ENCODE measurements at regions not wholly inside any gene's neighbourhood (a gene's known extent, or its start where the extent isn't known, plus 50 kb on each side); places are given as distances from the start of the nearest gene placed in this dataset.

- no peaks in the 10 kb centered on the region for H3K36me3 Mint-ChIP-seq (ENCODE audit: insufficient read depth)
- ATAC-seq (replicated peaks; ENCODE audit: extremely low read depth, poor library complexity, severe bottlenecking) (no peak), DNase-seq (ENCODE audit: low spot score in 2 of 2) (no peak)
- no peak overlapping the region for H3K27ac Mint-ChIP-seq (ENCODE audit: low read depth)
- no peaks in the 10 kb centered on the region for H3K27me3 Mint-ChIP-seq
- no peak overlapping the region for H3K4me3 Mint-ChIP-seq
- H3K9me3 Mint-ChIP-seq = peaks cover 6% of the 10 kb centered on the region
- H3K4me1 Mint-ChIP-seq = no peaks in the 10 kb centered on the region
These were observed 435.6 kb downstream of the TMA16 start for GRCh38 chr4:163930086-163930485.

- no peak overlapping the region for H3K4me3 Mint-ChIP-seq
- ATAC-seq (replicated peaks; ENCODE audit: extremely low read depth, poor library complexity, severe bottlenecking) = no peak
- no peak overlapping the region for H3K27ac Mint-ChIP-seq (ENCODE audit: low read depth)
- no peaks in the 10 kb centered on the region for H3K4me1 Mint-ChIP-seq
- no peak for DNase-seq (ENCODE audit: low spot score in 2 of 2)
- no peaks in the 10 kb centered on the region for H3K27me3 Mint-ChIP-seq
- H3K9me3 Mint-ChIP-seq = peaks cover 6% of the 10 kb centered on the region
- no peaks in the 10 kb centered on the region for H3K36me3 Mint-ChIP-seq (ENCODE audit: insufficient read depth)
These were observed 438.0 kb downstream of the TMA16 start for GRCh38 chr4:163932504-163932903.

GRCh38 chr4:163939597-163939996 lies 445.1 kb downstream of the TMA16 start:
- no peaks in the 10 kb centered on the region for H3K36me3 Mint-ChIP-seq (ENCODE audit: insufficient read depth)
- DNase-seq (ENCODE audit: low spot score in 2 of 2) (no peak), ATAC-seq (replicated peaks; ENCODE audit: extremely low read depth, poor library complexity, severe bottlenecking) (no peak)
- no peaks in the 10 kb centered on the region for H3K4me1 Mint-ChIP-seq
- no peak overlapping the region for H3K4me3 Mint-ChIP-seq
- H3K27me3 Mint-ChIP-seq = no peaks in the 10 kb centered on the region
- H3K27ac Mint-ChIP-seq (ENCODE audit: low read depth) = no peak overlapping the region
- peaks cover 25% of the 10 kb centered on the region for H3K9me3 Mint-ChIP-seq

GRCh38 chr4:163941221-163941905 lies 446.9 kb downstream of the TMA16 start:
- H3K27me3 Mint-ChIP-seq = no peaks in the 10 kb centered on the region
- H3K4me1 Mint-ChIP-seq = no peaks in the 10 kb centered on the region
- no peak overlapping the region for H3K27ac Mint-ChIP-seq (ENCODE audit: low read depth)
- no peak for ATAC-seq (replicated peaks; ENCODE audit: extremely low read depth, poor library complexity, severe bottlenecking)
- no peaks in the 10 kb centered on the region for H3K36me3 Mint-ChIP-seq (ENCODE audit: insufficient read depth)
- DNase-seq (ENCODE audit: low spot score in 2 of 2) = no peak
- H3K4me3 Mint-ChIP-seq = no peak overlapping the region
- H3K9me3 Mint-ChIP-seq = peaks cover 22% of the 10 kb centered on the region

DNA sequence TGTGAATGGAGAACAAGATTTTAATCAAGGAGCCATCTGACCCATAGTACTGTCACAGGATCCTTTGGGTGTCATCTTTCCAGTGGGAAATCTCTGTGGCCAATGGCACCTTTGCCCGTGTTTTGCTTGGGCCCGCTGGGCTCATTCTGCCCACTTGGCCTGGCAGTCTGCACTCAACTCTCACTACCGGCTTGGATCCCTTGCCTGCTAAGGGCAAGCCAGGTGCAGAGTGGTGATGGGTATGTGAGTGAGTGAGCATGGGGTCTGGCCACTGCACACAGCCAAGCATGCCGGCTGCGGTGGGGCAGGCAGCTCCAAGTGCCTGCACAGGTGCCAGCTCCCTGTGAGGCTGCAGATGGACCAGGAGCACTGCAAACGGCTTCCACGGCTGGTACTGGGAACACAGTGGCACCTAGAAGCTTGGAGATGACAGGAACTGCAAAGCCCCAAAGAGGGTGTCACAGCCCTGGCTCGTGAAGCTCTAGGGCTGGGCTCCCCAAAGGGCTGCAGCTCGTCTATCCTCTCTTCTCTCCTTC lies 454.5 kb downstream of the TMA16 start:
- DNase-seq (ENCODE audit: low spot score in 2 of 2) = no peak
- no peak for ATAC-seq (replicated peaks; ENCODE audit: extremely low read depth, poor library complexity, severe bottlenecking)
- Mint-ChIP-seq H3K4me1 (no peaks in the 10 kb centered on the region), H3K27ac (ENCODE audit: low read depth) (no peak overlapping the region), H3K9me3 (peaks cover 6% of the 10 kb centered on the region), H3K27me3 (no peaks in the 10 kb centered on the region), H3K4me3 (no peak overlapping the region), H3K36me3 (ENCODE audit: insufficient read depth) (no peaks in the 10 kb centered on the region)

- DNase-seq (ENCODE audit: low spot score in 2 of 2) (no peak), ATAC-seq (replicated peaks; ENCODE audit: extremely low read depth, poor library complexity, severe bottlenecking) (no peak)
- Mint-ChIP-seq H3K4me1 (no peaks in the 10 kb centered on the region), H3K4me3 (no peak overlapping the region), H3K27ac (ENCODE audit: low read depth) (no peak overlapping the region), H3K36me3 (ENCODE audit: insufficient read depth) (no peaks in the 10 kb centered on the region), H3K9me3 (peaks cover 6% of the 10 kb centered on the region), H3K27me3 (no peaks in the 10 kb centered on the region)
These were observed 455.6 kb downstream of the TMA16 start for GRCh38 chr4:163949976-163950601.

- H3K9me3 Mint-ChIP-seq = no peaks in the 10 kb centered on the region
- ATAC-seq (replicated peaks; ENCODE audit: extremely low read depth, poor library complexity, severe bottlenecking) = no peak
- H3K4me1 Mint-ChIP-seq = no peaks in the 10 kb centered on the region
- H3K27me3 Mint-ChIP-seq = no peaks in the 10 kb centered on the region
- H3K4me3 Mint-ChIP-seq = no peak overlapping the region
- no peak overlapping the region for H3K27ac Mint-ChIP-seq (ENCODE audit: low read depth)
- no peaks in the 10 kb centered on the region for H3K36me3 Mint-ChIP-seq (ENCODE audit: insufficient read depth)
- no peak for DNase-seq (ENCODE audit: low spot score in 2 of 2)
These were observed 460.8 kb downstream of the TMA16 start for GRCh38 chr4:163955288-163955687.

DNA sequence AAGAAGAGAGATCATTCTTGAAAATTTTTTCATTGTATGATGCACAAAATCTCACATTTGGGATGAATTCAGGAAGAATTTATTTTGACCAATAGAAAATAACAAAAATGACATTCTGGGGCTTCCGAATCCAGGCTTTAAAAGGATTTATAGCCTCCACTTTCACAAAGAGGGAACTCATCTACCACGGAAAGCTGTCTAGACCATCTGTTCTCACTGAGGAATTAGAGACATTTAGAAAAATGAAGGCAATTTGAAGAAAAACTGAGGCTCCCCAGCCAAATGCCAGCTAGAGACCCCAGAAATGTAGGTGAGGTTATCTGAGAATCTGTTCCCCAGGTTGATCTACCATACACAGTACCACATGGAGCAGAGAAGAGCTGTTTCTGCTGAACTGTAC lies 464.3 kb downstream of the TMA16 start:
- Mint-ChIP-seq H3K4me1 (no peaks in the 10 kb centered on the region), H3K4me3 (no peak overlapping the region), H3K27me3 (no peaks in the 10 kb centered on the region), H3K9me3 (no peaks in the 10 kb centered on the region), H3K27ac (ENCODE audit: low read depth) (no peak overlapping the region), H3K36me3 (ENCODE audit: insufficient read depth) (no peaks in the 10 kb centered on the region)
- DNase-seq (ENCODE audit: low spot score in 2 of 2) (no peak), ATAC-seq (replicated peaks; ENCODE audit: extremely low read depth, poor library complexity, severe bottlenecking) (no peak)

DNA sequence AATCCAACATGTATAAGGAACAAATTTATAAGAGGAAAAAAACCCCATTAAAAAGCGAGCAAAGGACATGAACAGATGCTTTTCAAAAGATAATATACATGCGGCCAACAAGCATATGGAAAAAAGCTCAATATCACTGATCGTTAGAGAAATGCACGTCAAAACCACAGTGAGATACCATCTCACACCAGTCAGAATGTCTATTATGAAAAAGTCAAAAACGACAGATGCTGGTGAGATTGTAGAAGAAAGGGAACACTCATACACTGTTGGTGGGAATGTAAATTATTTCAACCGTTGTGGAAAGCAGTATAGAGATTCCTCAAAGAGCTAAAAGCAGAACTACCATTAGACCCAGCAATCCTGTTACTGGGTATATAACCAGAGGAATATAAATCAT lies 465.4 kb downstream of the TMA16 start:
- H3K27me3 Mint-ChIP-seq = no peaks in the 10 kb centered on the region
- no peaks in the 10 kb centered on the region for H3K9me3 Mint-ChIP-seq
- H3K36me3 Mint-ChIP-seq (ENCODE audit: insufficient read depth) = no peaks in the 10 kb centered on the region
- no peak for DNase-seq (ENCODE audit: low spot score in 2 of 2)
- H3K27ac Mint-ChIP-seq (ENCODE audit: low read depth) = no peak overlapping the region
- H3K4me1 Mint-ChIP-seq = no peaks in the 10 kb centered on the region
- ATAC-seq (replicated peaks; ENCODE audit: extremely low read depth, poor library complexity, severe bottlenecking) = no peak
- no peak overlapping the region for H3K4me3 Mint-ChIP-seq

DNA sequence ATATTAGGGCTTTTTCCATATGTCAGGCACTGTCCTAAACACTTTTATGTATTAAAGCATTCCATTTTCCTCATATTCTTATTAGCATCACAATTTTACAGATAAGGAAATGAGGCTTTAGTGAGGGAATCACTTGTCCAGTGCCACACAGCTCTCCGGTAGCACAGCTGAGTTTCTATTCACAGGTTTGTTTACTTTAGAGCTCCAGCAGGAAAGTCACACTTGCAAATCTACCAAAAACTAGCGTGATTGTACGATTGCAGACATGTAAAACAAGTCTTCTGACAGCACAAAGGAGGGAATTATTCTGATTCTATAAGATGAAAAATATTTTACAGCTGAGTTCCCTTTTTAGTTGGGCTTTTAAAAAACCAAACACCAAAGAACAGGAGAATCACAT lies 472.1 kb downstream of the TMA16 start:
- no peak for ATAC-seq (replicated peaks; ENCODE audit: extremely low read depth, poor library complexity, severe bottlenecking)
- Mint-ChIP-seq H3K9me3 (peaks cover 9% of the 10 kb centered on the region), H3K36me3 (ENCODE audit: insufficient read depth) (no peaks in the 10 kb centered on the region), H3K4me3 (no peak overlapping the region), H3K4me1 (no peaks in the 10 kb centered on the region), H3K27me3 (no peaks in the 10 kb centered on the region), H3K27ac (ENCODE audit: low read depth) (no peak overlapping the region)
- DNase-seq (ENCODE audit: low spot score in 2 of 2) = no peak

DNA sequence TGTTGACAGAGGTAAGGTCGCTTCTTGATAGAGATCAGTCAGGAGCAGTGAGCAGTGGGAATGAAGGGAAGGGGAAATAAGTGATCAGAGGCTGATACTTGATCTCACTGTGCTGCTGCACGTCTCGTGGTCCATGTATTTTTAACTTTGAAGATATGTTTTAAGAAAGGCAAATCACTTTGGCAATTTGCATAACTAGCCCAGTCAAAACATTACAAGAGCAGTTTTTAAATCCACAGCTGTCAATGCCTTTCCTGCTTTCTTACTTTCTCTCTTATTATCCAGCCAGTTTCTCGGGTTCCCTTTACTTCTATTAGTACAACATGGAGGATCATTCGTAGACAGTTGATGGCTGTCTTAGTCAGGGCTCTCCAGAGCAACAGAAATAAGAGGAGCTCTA lies 472.8 kb downstream of the TMA16 start:
- DNase-seq (ENCODE audit: low spot score in 2 of 2) (no peak), ATAC-seq (replicated peaks; ENCODE audit: extremely low read depth, poor library complexity, severe bottlenecking) (no peak)
- H3K27me3 Mint-ChIP-seq = no peaks in the 10 kb centered on the region
- no peaks in the 10 kb centered on the region for H3K4me1 Mint-ChIP-seq
- H3K9me3 Mint-ChIP-seq = peaks cover 9% of the 10 kb centered on the region
- H3K27ac Mint-ChIP-seq (ENCODE audit: low read depth) = no peak overlapping the region
- H3K36me3 Mint-ChIP-seq (ENCODE audit: insufficient read depth) = no peaks in the 10 kb centered on the region
- H3K4me3 Mint-ChIP-seq = no peak overlapping the region

DNA sequence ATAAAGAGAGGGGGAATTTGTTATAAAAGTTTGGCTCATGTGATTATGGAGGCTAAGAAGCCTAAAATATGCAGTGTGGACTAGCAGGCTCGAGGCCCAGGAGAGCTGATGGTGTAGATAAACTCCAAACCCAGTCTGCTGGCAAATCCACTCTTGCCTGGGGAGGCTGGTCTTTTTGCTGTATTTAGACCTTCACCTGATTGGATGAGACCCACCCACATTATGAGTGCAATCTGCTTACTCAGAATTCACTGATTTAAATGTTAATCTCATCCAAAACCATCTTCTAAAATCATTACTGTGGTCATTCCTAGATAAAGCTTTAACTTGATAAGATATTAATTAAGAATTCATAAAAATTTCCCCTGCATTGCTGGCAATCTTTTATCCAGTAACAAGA lies 473.2 kb downstream of the TMA16 start:
- H3K27ac Mint-ChIP-seq (ENCODE audit: low read depth) = no peak overlapping the region
- H3K9me3 Mint-ChIP-seq = peaks cover 9% of the 10 kb centered on the region
- H3K4me1 Mint-ChIP-seq = no peaks in the 10 kb centered on the region
- no peaks in the 10 kb centered on the region for H3K27me3 Mint-ChIP-seq
- H3K4me3 Mint-ChIP-seq = no peak overlapping the region
- no peaks in the 10 kb centered on the region for H3K36me3 Mint-ChIP-seq (ENCODE audit: insufficient read depth)
- ATAC-seq (replicated peaks; ENCODE audit: extremely low read depth, poor library complexity, severe bottlenecking) (no peak), DNase-seq (ENCODE audit: low spot score in 2 of 2) (no peak)

- Mint-ChIP-seq H3K4me1 (no peaks in the 10 kb centered on the region), H3K4me3 (no peak overlapping the region), H3K27ac (ENCODE audit: low read depth) (no peak overlapping the region), H3K9me3 (peaks cover 9% of the 10 kb centered on the region), H3K36me3 (ENCODE audit: insufficient read depth) (no peaks in the 10 kb centered on the region), H3K27me3 (no peaks in the 10 kb centered on the region)
- no peak for DNase-seq (ENCODE audit: low spot score in 2 of 2)
- no peak for ATAC-seq (replicated peaks; ENCODE audit: extremely low read depth, poor library complexity, severe bottlenecking)
These were observed 474.8 kb downstream of the TMA16 start for GRCh38 chr4:163969291-163969690.
